ENCODE measurements at regions not wholly inside any gene's neighbourhood (a gene's known extent, or its start where the extent isn't known, plus 50 kb on each side); places are given as distances from the start of the nearest gene placed in this dataset.

GRCh38 chr12:91311081-91311480 is 128.5 kb upstream of the DCN start:
- H3K4me3 ChIP-seq (ENCODE audit: low read depth, low read length) = no peak overlapping the region
- DNase-seq (ENCODE audit: low read depth) = no peak
- no peak for TF ChIP-seq CTCF (IDR thresholded peaks at IDR 0.05; ENCODE audit: insufficient read depth, low read depth, low read length, missing control alignments)

- no peak for DNase-seq (ENCODE audit: low read depth)
- no peak for TF ChIP-seq CTCF (IDR thresholded peaks at IDR 0.05; ENCODE audit: insufficient read depth, low read depth, low read length, missing control alignments)
- no peak overlapping the region for H3K4me3 ChIP-seq (ENCODE audit: low read depth, low read length)
Measured at GRCh38 chr12:91309450-91309849, 126.8 kb upstream of the DCN start.

GRCh38 chr12:91307957-91308670 is 125.5 kb upstream of the DCN start:
- TF ChIP-seq CTCF (IDR thresholded peaks at IDR 0.05; ENCODE audit: insufficient read depth, low read depth, low read length, missing control alignments) = no peak
- H3K4me3 ChIP-seq (ENCODE audit: low read depth, low read length) = no peak overlapping the region
- no peak for DNase-seq (ENCODE audit: low read depth)

GRCh38 chr12:91290354-91290753 is 107.7 kb upstream of the DCN start:
- H3K4me3 ChIP-seq (ENCODE audit: low read depth, low read length) = no peak overlapping the region
- no peak for DNase-seq (ENCODE audit: low read depth)
- TF ChIP-seq CTCF (IDR thresholded peaks at IDR 0.05; ENCODE audit: insufficient read depth, low read depth, low read length, missing control alignments) = no peak

GRCh38 chr12:91289906-91290305 is 107.3 kb upstream of the DCN start:
- no peak overlapping the region for H3K4me3 ChIP-seq (ENCODE audit: low read depth, low read length)
- TF ChIP-seq CTCF (IDR thresholded peaks at IDR 0.05; ENCODE audit: insufficient read depth, low read depth, low read length, missing control alignments) = no peak
- DNase-seq (ENCODE audit: low read depth) = no peak

- no peak overlapping the region for H3K4me3 ChIP-seq (ENCODE audit: low read depth, low read length)
- no peak for TF ChIP-seq CTCF (IDR thresholded peaks at IDR 0.05; ENCODE audit: insufficient read depth, low read depth, low read length, missing control alignments)
- DNase-seq (ENCODE audit: low read depth) = no peak
Measured at GRCh38 chr12:91289072-91289471, 106.5 kb upstream of the DCN start.

- no peak for TF ChIP-seq CTCF (IDR thresholded peaks at IDR 0.05; ENCODE audit: insufficient read depth, low read depth, low read length, missing control alignments)
- no peak overlapping the region for H3K4me3 ChIP-seq (ENCODE audit: low read depth, low read length)
- no peak for DNase-seq (ENCODE audit: low read depth)
Measured at GRCh38 chr12:91287753-91288152, 105.1 kb upstream of the DCN start.
